ENCODE measurements at regions not wholly inside any gene's neighbourhood (a gene's known extent, or its start where the extent isn't known, plus 50 kb on each side); places are given as distances from the start of the nearest gene placed in this dataset.
A peak's percentile ranks its signal among the peaks of the same experiment; 100 is the strongest.
"Not testable (repeated sequence)": the region's sequence is repeated elsewhere in the genome, so short reads cannot be mapped to it uniquely, and the experiment has no call there.

DNA sequence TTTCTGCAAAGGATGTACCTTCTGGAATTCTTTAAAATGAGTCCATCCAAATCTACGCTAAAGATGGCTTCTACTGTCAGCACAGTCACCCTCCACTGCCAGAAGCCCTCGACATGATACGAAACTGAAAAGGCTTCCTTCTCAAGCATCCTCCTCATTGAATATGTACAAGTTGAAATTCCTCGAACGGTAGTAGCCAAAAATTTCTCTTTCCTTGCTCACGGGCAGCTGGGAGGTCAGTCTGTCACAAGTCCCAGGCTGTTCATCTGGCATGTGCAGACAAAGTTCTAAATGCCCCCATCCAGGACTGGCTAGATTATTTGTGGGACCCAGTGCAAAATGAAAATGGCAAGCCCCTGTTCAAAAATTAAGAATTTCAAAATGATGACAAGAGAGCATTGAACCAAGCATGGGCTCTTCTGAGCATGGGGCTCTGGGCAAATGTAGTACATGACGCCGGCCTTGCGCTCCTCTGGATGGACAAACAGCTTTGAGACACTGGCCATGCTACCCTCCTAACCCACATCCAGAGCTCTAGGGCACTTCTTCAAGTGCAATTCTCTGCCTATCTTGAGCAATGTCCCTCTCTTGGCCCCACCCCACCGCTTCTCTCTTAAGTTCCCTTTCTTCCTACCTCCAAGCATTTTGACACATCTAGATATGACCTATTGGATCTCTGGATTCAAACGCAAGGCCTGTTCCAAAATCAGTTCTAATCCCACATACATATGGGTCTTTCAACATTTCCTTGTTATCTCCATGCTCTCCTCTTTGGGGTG lies 78.9 kb upstream of the FLT1 start:
- H3K27ac ChIP-seq (replicated peaks), result no peak overlapping the region
- no peaks in the 10 kb centered on the region for H3K4me1 ChIP-seq
- no peaks in the 10 kb centered on the region for H3K36me3 ChIP-seq
- no peak overlapping the region for H3K4me3 ChIP-seq
- DNase-seq, result no peak
- peaks cover 5% of the 10 kb centered on the region for H3K27me3 ChIP-seq (ENCODE audit: low read depth)
- H3K9me3 ChIP-seq (replicated peaks), result no peaks in the 10 kb centered on the region
- intact Hi-C loops (cut with micrococcal nuclease), result no loop called here
- TF ChIP-seq, protein P1, sequence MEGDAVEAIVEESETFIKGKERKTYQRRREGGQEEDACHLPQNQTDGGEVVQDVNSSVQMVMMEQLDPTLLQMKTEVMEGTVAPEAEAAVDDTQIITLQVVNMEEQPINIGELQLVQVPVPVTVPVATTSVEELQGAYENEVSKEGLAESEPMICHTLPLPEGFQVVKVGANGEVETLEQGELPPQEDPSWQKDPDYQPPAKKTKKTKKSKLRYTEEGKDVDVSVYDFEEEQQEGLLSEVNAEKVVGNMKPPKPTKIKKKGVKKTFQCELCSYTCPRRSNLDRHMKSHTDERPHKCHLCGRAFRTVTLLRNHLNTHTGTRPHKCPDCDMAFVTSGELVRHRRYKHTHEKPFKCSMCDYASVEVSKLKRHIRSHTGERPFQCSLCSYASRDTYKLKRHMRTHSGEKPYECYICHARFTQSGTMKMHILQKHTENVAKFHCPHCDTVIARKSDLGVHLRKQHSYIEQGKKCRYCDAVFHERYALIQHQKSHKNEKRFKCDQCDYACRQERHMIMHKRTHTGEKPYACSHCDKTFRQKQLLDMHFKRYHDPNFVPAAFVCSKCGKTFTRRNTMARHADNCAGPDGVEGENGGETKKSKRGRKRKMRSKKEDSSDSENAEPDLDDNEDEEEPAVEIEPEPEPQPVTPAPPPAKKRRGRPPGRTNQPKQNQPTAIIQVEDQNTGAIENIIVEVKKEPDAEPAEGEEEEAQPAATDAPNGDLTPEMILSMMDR (IDR thresholded peaks at IDR 0.05; ENCODE audit: borderline replicate concordance), result no peak

DNA sequence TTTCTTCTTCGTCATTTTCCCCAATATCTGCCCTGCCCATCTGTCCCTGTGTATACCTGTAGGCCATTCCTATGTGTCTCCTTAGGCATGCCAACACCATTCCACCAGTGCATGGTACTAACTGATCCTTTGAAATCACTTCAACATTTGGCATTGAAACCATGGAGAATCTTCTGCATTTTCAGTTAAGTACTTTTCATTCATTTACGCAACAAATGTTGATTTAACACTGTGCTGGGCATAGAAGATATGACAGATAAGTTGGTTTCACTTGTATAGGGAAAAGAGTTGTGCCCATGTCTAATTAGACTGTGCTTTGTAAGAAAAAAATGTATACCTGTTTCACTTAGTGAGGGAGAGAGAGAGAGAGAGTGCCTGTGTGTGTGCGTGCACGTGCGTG lies 77.9 kb upstream of the FLT1 start:
- Histone ChIP-seq H3K9me3 (replicated peaks) (no peaks in the 10 kb centered on the region), H3K4me3 (no peak overlapping the region), H3K27me3 (ENCODE audit: low read depth) (peaks cover 5% of the 10 kb centered on the region), H3K27ac (replicated peaks) (no peak overlapping the region), H3K4me1 (peaks cover 9% of the 10 kb centered on the region), H3K36me3 (no peaks in the 10 kb centered on the region)
- DNase-seq, result no peak
- TF ChIP-seq, protein P1 (IDR thresholded peaks at IDR 0.05; ENCODE audit: borderline replicate concordance), result no peak
- intact Hi-C loops (cut with micrococcal nuclease), result no loop called here

DNA sequence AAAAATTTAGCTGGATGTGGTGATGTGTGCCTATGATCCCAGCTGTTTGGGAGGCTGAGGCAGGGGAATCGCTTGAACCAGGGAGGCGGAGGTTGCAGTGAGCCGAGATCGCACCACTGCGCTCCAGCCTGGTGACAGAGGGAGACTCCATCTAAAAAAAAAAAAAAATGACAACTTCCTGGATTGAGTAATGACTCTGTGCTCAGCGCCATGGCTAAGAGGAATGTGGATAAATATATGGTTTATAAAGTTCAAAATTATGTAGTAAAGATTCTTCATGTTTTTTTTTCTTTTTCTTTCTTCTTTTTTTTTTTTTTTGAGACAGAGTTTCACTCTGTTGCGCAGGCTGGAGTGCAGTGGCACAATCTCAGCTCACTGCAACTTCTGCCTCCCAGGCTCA lies 75.4 kb upstream of the FLT1 start:
- H3K36me3 ChIP-seq; intact Hi-C loops (cut with micrococcal nuclease); H3K4me3 ChIP-seq; H3K27me3 ChIP-seq (ENCODE audit: low read depth); DNase-seq; H3K9me3 ChIP-seq (replicated peaks); H3K27ac ChIP-seq (replicated peaks): not testable (repeated sequence)
- peaks cover 13% of the 10 kb centered on the region for H3K4me1 ChIP-seq

DNA sequence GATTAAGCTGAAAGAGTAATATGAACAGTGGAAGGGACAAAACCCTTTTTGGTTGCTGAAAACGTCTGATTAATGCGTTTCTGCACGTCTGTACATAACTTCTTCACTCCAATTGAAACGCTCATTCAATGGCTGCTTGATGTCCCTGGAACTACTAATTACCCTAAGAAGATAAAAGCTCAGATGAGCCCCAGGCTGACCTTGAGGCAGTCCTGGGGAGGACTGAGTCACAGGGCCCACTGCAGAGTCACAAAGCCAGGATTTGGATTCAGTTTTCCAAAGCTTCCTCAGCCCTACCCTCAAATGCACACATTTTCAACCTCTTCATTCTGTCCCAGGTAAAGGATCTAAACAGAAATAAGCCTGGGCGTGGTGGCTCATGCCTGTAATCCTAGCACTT lies 75.0 kb upstream of the FLT1 start:
- Histone ChIP-seq H3K9me3 (replicated peaks) (no peaks in the 10 kb centered on the region), H3K36me3 (no peaks in the 10 kb centered on the region), H3K27me3 (ENCODE audit: low read depth) (no peaks in the 10 kb centered on the region), H3K27ac (replicated peaks) (no peak overlapping the region), H3K4me3 (no peak overlapping the region), H3K4me1 (peaks cover 13% of the 10 kb centered on the region)
- DNase-seq, result no peak
- TF ChIP-seq, protein P1 (IDR thresholded peaks at IDR 0.05; ENCODE audit: borderline replicate concordance), result no peak
- intact Hi-C loops (cut with micrococcal nuclease), result no loop called here

DNA sequence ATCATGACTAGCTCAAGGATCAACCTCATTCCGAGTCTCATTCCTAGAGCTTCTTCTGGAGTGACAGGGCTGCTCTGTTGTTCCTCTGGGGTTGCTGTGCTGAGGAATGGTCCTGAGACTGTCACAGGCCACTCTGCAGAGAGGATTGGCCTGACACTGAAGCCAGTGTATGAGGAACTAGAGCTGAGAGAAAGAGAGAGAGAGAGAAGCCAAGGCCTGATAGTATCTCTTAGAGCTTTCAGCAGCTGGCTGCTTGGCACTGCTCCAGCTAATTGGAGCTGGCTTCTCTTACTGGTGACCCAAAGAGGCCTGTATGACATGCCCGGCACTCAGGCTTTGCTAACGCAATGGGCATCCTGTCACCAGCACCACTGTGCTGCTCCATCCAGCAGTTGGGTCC lies 73.4 kb upstream of the FLT1 start:
- no peak overlapping the region for H3K27ac ChIP-seq (replicated peaks)
- DNase-seq, result peak; percentile 76
- no peaks in the 10 kb centered on the region for H3K36me3 ChIP-seq
- H3K9me3 ChIP-seq (replicated peaks), result no peaks in the 10 kb centered on the region
- intact Hi-C loops (cut with micrococcal nuclease), result no loop called here
- peaks cover 13% of the 10 kb centered on the region for H3K27me3 ChIP-seq (ENCODE audit: low read depth)
- peaks cover 13% of the 10 kb centered on the region for H3K4me1 ChIP-seq
- no peak overlapping the region for H3K4me3 ChIP-seq
- TF ChIP-seq, protein P1 (IDR thresholded peaks at IDR 0.05; ENCODE audit: borderline replicate concordance), result no peak

DNA sequence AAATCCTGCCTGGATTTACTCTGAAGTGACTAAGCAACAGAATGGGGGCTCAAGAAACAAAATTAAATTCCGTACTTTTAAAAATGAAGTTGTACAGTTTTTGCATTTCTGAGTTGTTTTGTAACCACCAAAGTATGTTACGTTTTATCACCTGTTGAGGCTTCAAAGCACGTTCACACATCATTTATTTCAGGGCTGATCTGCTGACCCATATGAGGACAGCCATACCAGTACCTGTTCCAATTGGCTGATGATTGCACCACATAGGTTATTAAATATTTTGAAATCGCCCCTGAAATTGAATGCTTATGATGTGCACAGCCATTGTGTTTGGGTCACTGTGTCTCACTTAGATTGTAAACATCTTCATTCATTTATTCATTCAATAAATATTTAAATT lies 72.0 kb upstream of the FLT1 start:
- H3K9me3 ChIP-seq (replicated peaks), result no peaks in the 10 kb centered on the region
- no peak overlapping the region for H3K27ac ChIP-seq (replicated peaks)
- intact Hi-C loops (cut with micrococcal nuclease), result no loop called here
- peaks cover 15% of the 10 kb centered on the region for H3K27me3 ChIP-seq (ENCODE audit: low read depth)
- H3K36me3 ChIP-seq, result no peaks in the 10 kb centered on the region
- DNase-seq, result no peak
- H3K4me3 ChIP-seq, result no peak overlapping the region
- TF ChIP-seq, protein P1 (IDR thresholded peaks at IDR 0.05; ENCODE audit: borderline replicate concordance), result no peak
- H3K4me1 ChIP-seq, result peaks cover 13% of the 10 kb centered on the region
